ENCODE measurements at regions not wholly inside any gene's neighbourhood (a gene's known extent, or its start where the extent isn't known, plus 50 kb on each side); places are given as distances from the start of the nearest gene placed in this dataset.

DNA sequence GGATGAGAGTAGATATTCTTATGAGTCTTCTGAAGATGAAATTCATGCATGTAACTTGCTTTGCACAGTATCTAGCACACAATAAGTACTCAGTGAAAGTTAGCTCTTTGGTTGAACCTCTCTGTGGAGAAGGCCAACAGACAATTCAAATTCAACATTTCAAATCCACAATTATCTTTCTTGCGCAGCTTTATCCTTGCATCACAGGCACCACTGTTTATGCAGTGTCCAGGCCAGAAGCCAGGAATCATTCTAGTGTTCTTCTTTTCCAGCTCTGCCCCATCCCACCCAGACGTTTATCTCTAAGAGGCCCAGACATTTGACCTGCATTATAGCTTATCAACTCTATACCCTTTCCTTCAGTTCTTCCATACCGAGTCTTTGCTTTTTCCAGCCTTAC, 254.7 kb upstream of the OBI1 start:
- Histone ChIP-seq H3K27me3 (replicated peaks in 1 of 4; ENCODE audit: control extremely low read depth in 1 of 4, control insufficient read depth in 3 of 4, insufficient read depth in 4 of 4, low read length in 3 of 4) (no peaks in the 10 kb centered on the region), H4K20me1 (ENCODE audit: control insufficient read depth, insufficient read depth, low read length, poor library complexity, severe bottlenecking) (no peaks in the 10 kb centered on the region), H3K4me1 (ENCODE audit: control insufficient read depth in 2 of 2, insufficient read depth in 2 of 2, low read length in 2 of 2) (no peaks in the 10 kb centered on the region), H3K9me3 (ENCODE audit: control extremely low read depth in 1 of 3, control insufficient read depth in 2 of 3, insufficient read depth in 1 of 3, low read length in 2 of 3) (no peaks in the 10 kb centered on the region), H3K9ac (ENCODE audit: low read length) (no peak overlapping the region), H3K27ac (ENCODE audit: low read length in 2 of 2) (no peak overlapping the region), H2AFZ (ENCODE audit: insufficient read depth, low read depth, low read length, poor library complexity, severe bottlenecking) (no peak overlapping the region), H3K36me3 (replicated peaks in 1 of 2; ENCODE audit: control extremely low read depth in 1 of 2, control insufficient read depth in 1 of 2, extremely low read depth in 1 of 2, insufficient read depth in 2 of 2, low read length in 1 of 2) (no peaks in the 10 kb centered on the region), H3K4me2 (replicated peaks; ENCODE audit: low read depth, low read length, poor library complexity, severe bottlenecking) (no peak overlapping the region), H3K4me3 (ENCODE audit: control extremely low read depth in 1 of 5, extremely low read depth in 1 of 5, insufficient read depth in 1 of 5, low read depth in 2 of 5, low read length in 4 of 5) (no peak overlapping the region), H3K79me2 (ENCODE audit: control insufficient read depth, insufficient read depth, low read length) (no peaks in the 10 kb centered on the region)
- WGBS (ENCODE audit: insufficient coverage): 83% methylated on average over 2 of the region's 3 CpGs
- H3K4me1 Mint-ChIP-seq: no peaks in the 10 kb centered on the region
- H3K4me3 Mint-ChIP-seq: no peak overlapping the region
- intact Hi-C loops (cut with micrococcal nuclease): no loop called here
- ATAC-seq (ENCODE audit: low read depth) (no peak), DNase-seq (no peak)
- no peak overlapping the region for H3K27ac Mint-ChIP-seq
- CTCF ChIA-PET: no interaction called here
- POLR2A ChIA-PET: no interaction called here
- TF ChIP-seq EZH2 (IDR thresholded peaks at IDR 0.05; ENCODE audit: borderline replicate concordance, insufficient read depth, low read depth, low read length, poor library complexity, severe bottlenecking): no peak
- TF ChIP-seq, protein P1, sequence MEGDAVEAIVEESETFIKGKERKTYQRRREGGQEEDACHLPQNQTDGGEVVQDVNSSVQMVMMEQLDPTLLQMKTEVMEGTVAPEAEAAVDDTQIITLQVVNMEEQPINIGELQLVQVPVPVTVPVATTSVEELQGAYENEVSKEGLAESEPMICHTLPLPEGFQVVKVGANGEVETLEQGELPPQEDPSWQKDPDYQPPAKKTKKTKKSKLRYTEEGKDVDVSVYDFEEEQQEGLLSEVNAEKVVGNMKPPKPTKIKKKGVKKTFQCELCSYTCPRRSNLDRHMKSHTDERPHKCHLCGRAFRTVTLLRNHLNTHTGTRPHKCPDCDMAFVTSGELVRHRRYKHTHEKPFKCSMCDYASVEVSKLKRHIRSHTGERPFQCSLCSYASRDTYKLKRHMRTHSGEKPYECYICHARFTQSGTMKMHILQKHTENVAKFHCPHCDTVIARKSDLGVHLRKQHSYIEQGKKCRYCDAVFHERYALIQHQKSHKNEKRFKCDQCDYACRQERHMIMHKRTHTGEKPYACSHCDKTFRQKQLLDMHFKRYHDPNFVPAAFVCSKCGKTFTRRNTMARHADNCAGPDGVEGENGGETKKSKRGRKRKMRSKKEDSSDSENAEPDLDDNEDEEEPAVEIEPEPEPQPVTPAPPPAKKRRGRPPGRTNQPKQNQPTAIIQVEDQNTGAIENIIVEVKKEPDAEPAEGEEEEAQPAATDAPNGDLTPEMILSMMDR (IDR thresholded peaks at IDR 0.05): no peak
- no peaks in the 10 kb centered on the region for H3K9me3 Mint-ChIP-seq (ENCODE audit: insufficient read depth)
- H3K27me3 Mint-ChIP-seq: peaks cover 7% of the 10 kb centered on the region

DNA sequence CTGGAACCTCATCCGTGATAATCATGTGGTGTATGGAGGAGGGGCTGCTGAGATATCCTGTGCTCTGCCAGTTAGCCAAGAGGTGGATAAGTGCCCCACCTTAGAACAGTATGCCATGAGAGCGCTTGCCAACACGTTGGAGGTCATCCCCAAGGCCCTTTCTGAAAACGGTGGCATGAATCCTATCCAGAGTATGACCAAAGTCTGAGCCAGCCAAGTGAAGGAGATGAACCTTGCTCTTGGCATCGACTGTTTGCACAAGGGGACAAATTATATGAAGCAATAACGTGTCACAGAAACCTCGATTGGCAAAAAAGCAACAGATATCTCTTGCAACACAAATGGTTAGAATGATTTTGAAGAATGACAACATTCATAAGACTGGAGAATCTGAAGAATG, 251.2 kb upstream of the OBI1 start:
- no peaks in the 10 kb centered on the region for H3K4me1 Mint-ChIP-seq
- 79% methylated on average over 4 of the region's 7 CpGs for WGBS (ENCODE audit: insufficient coverage)
- Histone ChIP-seq H3K4me3 (ENCODE audit: control extremely low read depth in 1 of 5, extremely low read depth in 1 of 5, insufficient read depth in 1 of 5, low read depth in 2 of 5, low read length in 4 of 5) (no peak overlapping the region), H3K79me2 (ENCODE audit: control insufficient read depth, insufficient read depth, low read length) (no peaks in the 10 kb centered on the region), H3K9ac (ENCODE audit: low read length) (no peak overlapping the region), H3K27ac (ENCODE audit: low read length in 2 of 2) (no peak overlapping the region), H4K20me1 (ENCODE audit: control insufficient read depth, insufficient read depth, low read length, poor library complexity, severe bottlenecking) (no peaks in the 10 kb centered on the region), H3K4me1 (ENCODE audit: control insufficient read depth in 2 of 2, insufficient read depth in 2 of 2, low read length in 2 of 2) (no peaks in the 10 kb centered on the region), H2AFZ (ENCODE audit: insufficient read depth, low read depth, low read length, poor library complexity, severe bottlenecking) (no peak overlapping the region), H3K4me2 (replicated peaks; ENCODE audit: low read depth, low read length, poor library complexity, severe bottlenecking) (no peak overlapping the region), H3K9me3 (ENCODE audit: control extremely low read depth in 1 of 3, control insufficient read depth in 2 of 3, insufficient read depth in 1 of 3, low read length in 2 of 3) (no peaks in the 10 kb centered on the region), H3K27me3 (replicated peaks in 1 of 4; ENCODE audit: control extremely low read depth in 1 of 4, control insufficient read depth in 3 of 4, insufficient read depth in 4 of 4, low read length in 3 of 4) (no peaks in the 10 kb centered on the region), H3K36me3 (replicated peaks in 1 of 2; ENCODE audit: control extremely low read depth in 1 of 2, control insufficient read depth in 1 of 2, extremely low read depth in 1 of 2, insufficient read depth in 2 of 2, low read length in 1 of 2) (no peaks in the 10 kb centered on the region)
- CTCF ChIA-PET: no interaction called here
- POLR2A ChIA-PET: no interaction called here
- ATAC-seq (ENCODE audit: low read depth) (no peak), DNase-seq (no peak)
- H3K9me3 Mint-ChIP-seq (ENCODE audit: insufficient read depth): no peaks in the 10 kb centered on the region
- H3K27me3 Mint-ChIP-seq: peaks cover 9% of the 10 kb centered on the region
- intact Hi-C loops (cut with micrococcal nuclease): no loop called here
- no peak for TF ChIP-seq EZH2 (IDR thresholded peaks at IDR 0.05; ENCODE audit: borderline replicate concordance, insufficient read depth, low read depth, low read length, poor library complexity, severe bottlenecking)
- TF ChIP-seq, protein P1 (IDR thresholded peaks at IDR 0.05): no peak
- H3K4me3 Mint-ChIP-seq: no peak overlapping the region
- no peak overlapping the region for H3K27ac Mint-ChIP-seq
